SK-N-SH treated with all-trans-retinoic acid at 6 μM for 48 hours (cell line): ENCODE measurements at regions not wholly inside any gene's neighbourhood (a gene's known extent, or its start where the extent isn't known, plus 50 kb on each side); places are given as distances from the start of the nearest gene placed in this dataset.

Source experiments
- ARNTL ChIP-seq: fragments of 450-650 bp; formaldehyde crosslinking; IDR thresholded peaks from 2 replicates; pipeline ENCODE4 v1.5.0; 2020; ENCODE audit warnings: low read depth, mild to moderate bottlenecking, moderate library complexity, borderline replicate concordance
- BACH2 ChIP-seq: fragments of 250-450 bp; sonication (Bioruptor Pico); IDR thresholded peaks from 2 replicates; pipeline ENCODE4 v1.9.0; 2021; ENCODE audit warnings: mild to moderate bottlenecking, borderline replicate concordance
- ISL1 ChIP-seq: fragments of 250-450 bp; sonication (Bioruptor Pico); IDR thresholded peaks from 2 replicates; pipeline ENCODE4 v2.1.2; 2022; ENCODE audit warnings: mild to moderate bottlenecking, moderate library complexity
- PATZ1 ChIP-seq: fragments of 250-450 bp; sonication (Bioruptor Pico); IDR thresholded peaks from 2 replicates; pipeline ENCODE4 v1.8.0; 2020; ENCODE audit warnings: mild to moderate bottlenecking, moderate library complexity, borderline replicate concordance
- SNAI2 ChIP-seq: fragments of 250-450 bp; sonication (Bioruptor Pico); IDR thresholded peaks from 2 replicates; pipeline ENCODE4 v1.5.0; 2020; ENCODE audit warnings: mild to moderate bottlenecking, moderate library complexity
- TCF4 ChIP-seq: fragments of 250-450 bp; sonication (Bioruptor Pico); IDR thresholded peaks from 2 replicates; pipeline ENCODE4 v1.8.0; 2021; ENCODE audit warnings: mild to moderate bottlenecking, moderate library complexity, borderline replicate concordance
- ZFP30 ChIP-seq: fragments of 450-650 bp; formaldehyde crosslinking; IDR thresholded peaks from 2 replicates; pipeline ENCODE4 v1.5.0; 2022; ENCODE audit warnings: mild to moderate bottlenecking, moderate library complexity
- ZNF565 ChIP-seq: fragments of 450-650 bp; formaldehyde crosslinking; conservative IDR thresholded peaks from 2 replicates; pipeline ENCODE4 v1.5.0; 2020; ENCODE audit warnings: low read depth, mild to moderate bottlenecking, moderate library complexity

GRCh38 chr14:82913396-82913795 is 1379.7 kb upstream of the SEL1L start:
- TF ChIP-seq SNAI2: no peak
- TF ChIP-seq ZNF565: no peak
- no peak for TF ChIP-seq ARNTL (CRISPR knock-in tag)
- TF ChIP-seq ZFP30: no peak
- no peak for TF ChIP-seq BACH2
- TF ChIP-seq TCF4 (CRISPR knock-in tag): no peak
- TF ChIP-seq PATZ1 (CRISPR knock-in tag): no peak
- no peak for TF ChIP-seq ISL1
